Gastroesophageal sphincter (tissue), 4 donors: ENCODE measurements at regions not wholly inside any gene's neighbourhood (a gene's known extent, or its start where the extent isn't known, plus 50 kb on each side); places are given as distances from the start of the nearest gene placed in this dataset.

ENCODE experiments used
- ATAC-seq: fragments of 150-250 bp; one replicate; pipeline ENCODE4 v1.9.1; 2016; ENCODE audit warnings: mild to moderate bottlenecking, moderate library complexity
- H3K27ac ChIP-seq, 4 donors: fragments of 200-600 bp; sonication (generic) in 3 of 4; 1 replicate in 3 of 4; 2 replicates in 1 of 4; pipeline ENCODE4 v1.5.1; 2016 to 2019
- H3K27me3 ChIP-seq: fragments of 200-600 bp; sonication (generic); one replicate; pipeline ENCODE4 v1.5.1; 2019
- H3K36me3 ChIP-seq, 2 donors: fragments of 200-600 bp; sonication (generic); one replicate each; pipeline ENCODE4 v1.5.1; 2019; ENCODE audit warnings: control low read depth in 1 of 2
- H3K4me1 ChIP-seq, 3 donors: fragments of 200-600 bp; sonication (generic); 1 replicate in 2 of 3; 2 replicates in 1 of 3; pipeline ENCODE4 v1.5.1; 2016 to 2019; ENCODE audit warnings: control low read depth in 2 of 3
- H3K4me3 ChIP-seq, 2 donors: fragments of 200-600 bp; sonication (generic); one replicate each; pipeline ENCODE4 v1.5.1; 2019; ENCODE audit warnings: mild to moderate bottlenecking in 1 of 2, moderate library complexity in 1 of 2
- H3K9me3 ChIP-seq, 3 donors: fragments of 200-600 bp; sonication (generic); one replicate each; pipeline ENCODE4 v1.5.1; 2017 to 2019; ENCODE audit warnings: control low read depth in 2 of 3
- EP300 ChIP-seq: sonication (generic); formaldehyde crosslinking; IDR thresholded peaks from one replicate; pipeline ENCODE4 v1.6.1; 2017; ENCODE audit warnings: antibody characterized with exemption, mild to moderate bottlenecking
- POLR2A ChIP-seq, 2 donors: fragments of 450-650 bp; IDR thresholded peaks; one replicate each; pipeline ENCODE4 v1.6.1; 2017; ENCODE audit warnings: antibody characterized with exemption in 2 of 2, mild to moderate bottlenecking in 2 of 2, moderate library complexity in 1 of 2
- POLR2AphosphoS5 ChIP-seq: sonication (generic); formaldehyde crosslinking; IDR thresholded peaks from one replicate; pipeline ENCODE4 v1.6.1; 2017; ENCODE audit warnings: antibody characterized with exemption
- WGBS, 2 donors: methylation state at CpG; one replicate each; pipeline ENCODE4 v1.1.5; 2018; ENCODE audit warnings: low coverage in 1 of 2; 5-methylcytosine and 5-hydroxymethylcytosine counted together
- TF ChIP-seq, protein P1 (sequence below), 4 experiments: fragments of 200-600 bp in 2 of 4; fragments of 450-650 bp in 2 of 4; sonication (generic) in 1 of 4; IDR thresholded peaks; one replicate each; pipeline ENCODE4 v1.5.1; 2017 to 2019; ENCODE audit warnings: antibody characterized with exemption in 4 of 4, mild to moderate bottlenecking in 2 of 4, moderate library complexity in 2 of 4

DNA sequence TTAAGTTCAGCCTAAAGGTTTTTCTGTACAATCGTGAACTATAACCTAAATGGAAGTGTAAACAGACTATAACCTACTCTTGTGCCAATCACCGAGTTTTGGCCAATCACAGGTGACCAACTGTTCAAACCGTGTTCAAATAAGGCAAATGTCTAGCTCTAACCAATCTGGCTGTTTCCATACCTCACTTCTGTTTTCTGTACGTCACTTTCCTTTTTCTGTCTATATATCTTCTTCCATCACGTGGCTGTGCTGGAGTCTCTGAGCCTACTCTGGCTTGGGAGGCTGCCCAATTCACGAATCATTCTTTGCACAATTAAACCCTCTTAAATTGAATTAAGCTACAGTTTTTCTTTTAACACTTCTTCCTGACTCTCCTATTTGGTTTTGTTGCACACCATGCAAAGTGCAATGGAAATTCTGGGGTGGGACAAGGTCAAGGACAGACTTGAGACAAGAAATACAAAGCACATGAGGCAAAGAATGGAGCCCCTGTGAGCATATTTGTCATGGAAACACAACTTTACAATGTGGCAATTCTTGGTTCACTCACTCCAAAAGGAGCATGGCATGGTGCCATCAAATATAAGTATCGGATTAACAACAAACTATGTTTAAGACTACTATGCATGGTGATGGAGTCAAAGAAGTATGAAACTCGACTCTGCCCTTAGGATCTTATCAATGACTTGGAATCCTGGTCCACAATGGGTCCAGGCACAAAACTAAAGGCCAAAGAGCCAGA lies 115.7 kb upstream of the FAM9B start:
- Histone ChIP-seq H3K9me3 (no peaks in the 10 kb centered on the region), H3K4me3 (no peak overlapping the region), H3K27ac (peak overlapping the region in 3 of 4 donors; percentile 49 to 60 (median 55)), H3K36me3 (no peaks in the 10 kb centered on the region), H3K27me3 (no peaks in the 10 kb centered on the region), H3K4me1 (peaks cover 0 to 32% (median 6%) of the 10 kb centered on the region in 3 donors)
- ATAC-seq = no peak
- TF ChIP-seq EP300 (no peak), POLR2A (IDR thresholded peaks at IDR 0.05) (no peak), POLR2AphosphoS5 (no peak)
- TF ChIP-seq, protein P1, sequence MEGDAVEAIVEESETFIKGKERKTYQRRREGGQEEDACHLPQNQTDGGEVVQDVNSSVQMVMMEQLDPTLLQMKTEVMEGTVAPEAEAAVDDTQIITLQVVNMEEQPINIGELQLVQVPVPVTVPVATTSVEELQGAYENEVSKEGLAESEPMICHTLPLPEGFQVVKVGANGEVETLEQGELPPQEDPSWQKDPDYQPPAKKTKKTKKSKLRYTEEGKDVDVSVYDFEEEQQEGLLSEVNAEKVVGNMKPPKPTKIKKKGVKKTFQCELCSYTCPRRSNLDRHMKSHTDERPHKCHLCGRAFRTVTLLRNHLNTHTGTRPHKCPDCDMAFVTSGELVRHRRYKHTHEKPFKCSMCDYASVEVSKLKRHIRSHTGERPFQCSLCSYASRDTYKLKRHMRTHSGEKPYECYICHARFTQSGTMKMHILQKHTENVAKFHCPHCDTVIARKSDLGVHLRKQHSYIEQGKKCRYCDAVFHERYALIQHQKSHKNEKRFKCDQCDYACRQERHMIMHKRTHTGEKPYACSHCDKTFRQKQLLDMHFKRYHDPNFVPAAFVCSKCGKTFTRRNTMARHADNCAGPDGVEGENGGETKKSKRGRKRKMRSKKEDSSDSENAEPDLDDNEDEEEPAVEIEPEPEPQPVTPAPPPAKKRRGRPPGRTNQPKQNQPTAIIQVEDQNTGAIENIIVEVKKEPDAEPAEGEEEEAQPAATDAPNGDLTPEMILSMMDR (IDR thresholded peaks at IDR 0.05) = no peak
- WGBS, 2 donors = 65 to 86% methylated on average over 5 of the region's 8 CpGs

DNA sequence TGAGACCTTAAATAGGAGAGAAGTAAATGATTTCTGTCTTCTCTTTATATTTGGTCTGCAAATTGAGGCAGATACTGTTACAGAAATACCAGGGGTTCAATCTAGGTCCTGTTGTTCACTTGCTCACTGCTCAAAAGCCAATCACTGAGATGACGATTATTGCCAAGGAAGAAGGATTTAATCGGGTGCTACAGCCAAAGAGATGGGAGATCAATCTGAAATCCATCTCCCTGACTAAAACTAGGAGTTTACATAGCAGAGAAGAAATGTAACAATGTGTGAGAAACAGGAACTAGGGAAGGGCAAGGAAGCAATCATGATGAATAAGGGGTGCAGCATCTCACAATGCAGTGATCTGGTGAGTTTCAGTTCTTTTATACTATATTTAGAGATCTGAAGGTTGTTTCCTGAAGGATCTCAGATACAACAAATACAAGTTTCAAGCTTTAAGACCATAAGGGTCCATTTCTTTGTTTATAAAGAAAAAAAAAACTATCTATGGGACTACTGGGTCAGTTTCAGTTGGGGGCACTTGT lies 117.9 kb upstream of the FAM9B start:
- no peak for ATAC-seq
- H3K36me3 ChIP-seq = no peaks in the 10 kb centered on the region
- H3K27ac ChIP-seq = no peak overlapping the region
- 63% methylated on average over 2 of the region's 2 CpGs; no CpG with 5 or more reads in 1 of the 2 donors for WGBS, 2 donors
- H3K9me3 ChIP-seq = no peaks in the 10 kb centered on the region
- TF ChIP-seq POLR2A (IDR thresholded peaks at IDR 0.05) = no peak
- no peak for TF ChIP-seq EP300
- no peak for TF ChIP-seq POLR2AphosphoS5
- TF ChIP-seq, protein P1 (IDR thresholded peaks at IDR 0.05) = no peak
- H3K4me3 ChIP-seq = no peak overlapping the region
- no peaks in the 10 kb centered on the region for H3K27me3 ChIP-seq
- H3K4me1 ChIP-seq = peaks cover 0 to 32% (median 6%) of the 10 kb centered on the region in 3 donors

DNA sequence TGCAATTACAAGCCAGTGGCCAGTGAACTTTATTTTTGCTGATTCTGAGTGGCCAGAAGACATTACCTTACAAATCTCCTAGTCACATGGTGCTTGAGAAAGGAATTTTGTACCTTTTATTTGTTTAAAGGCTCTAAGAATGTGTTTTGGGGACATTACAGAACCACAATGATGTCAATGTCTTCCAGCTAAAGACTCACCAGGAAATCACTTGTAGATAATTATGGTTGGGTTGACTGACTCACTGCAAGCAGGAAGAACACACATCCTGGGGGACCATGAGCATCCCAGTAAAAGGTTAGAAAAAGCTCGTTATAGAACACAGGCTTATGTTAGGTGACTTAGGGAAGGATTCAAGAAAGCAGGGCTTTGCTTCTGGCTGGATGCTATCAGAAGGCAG lies 119.4 kb upstream of the FAM9B start:
- TF ChIP-seq, protein P1 (IDR thresholded peaks at IDR 0.05) = no peak
- no peak for TF ChIP-seq EP300
- no peak for TF ChIP-seq POLR2AphosphoS5
- no peak for TF ChIP-seq POLR2A (IDR thresholded peaks at IDR 0.05)
- 60 to 100% methylated on average over 1 of the region's 1 CpG for WGBS, 2 donors
- no peak overlapping the region for H3K4me3 ChIP-seq
- H3K36me3 ChIP-seq = no peaks in the 10 kb centered on the region
- H3K9me3 ChIP-seq = no peaks in the 10 kb centered on the region
- H3K27ac ChIP-seq = no peak overlapping the region
- peaks cover 0 to 22% (median under 1%) of the 10 kb centered on the region in 3 donors for H3K4me1 ChIP-seq
- no peak for ATAC-seq
- H3K27me3 ChIP-seq = no peaks in the 10 kb centered on the region

DNA sequence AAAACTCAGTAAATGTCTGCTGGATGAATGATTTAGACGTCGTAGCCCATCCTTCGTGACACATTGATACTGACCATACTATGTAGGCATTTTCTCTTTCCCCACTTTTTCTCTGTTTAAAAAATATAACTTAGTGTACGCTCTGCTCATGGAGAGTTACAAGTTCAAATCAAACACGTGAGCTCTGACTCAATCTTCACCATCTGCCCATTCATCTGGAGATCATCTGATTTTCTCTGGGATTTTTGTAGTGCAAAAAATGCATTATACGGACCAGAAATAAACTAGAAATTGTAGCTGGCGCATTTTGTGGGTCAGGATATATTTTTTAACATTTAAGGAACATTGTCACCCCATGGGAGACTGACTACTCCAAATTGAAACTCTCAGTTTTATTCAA lies 124.7 kb upstream of the FAM9B start:
- 80 to 90% methylated on average over 4 to 6 of the region's 7 CpGs for WGBS, 2 donors
- Histone ChIP-seq H3K4me3 (no peak overlapping the region), H3K9me3 (no peaks in the 10 kb centered on the region), H3K27ac (no peak overlapping the region), H3K36me3 (no peaks in the 10 kb centered on the region), H3K27me3 (no peaks in the 10 kb centered on the region), H3K4me1 (no peaks in the 10 kb centered on the region)
- no peak for ATAC-seq
- no peak for TF ChIP-seq POLR2A (IDR thresholded peaks at IDR 0.05)
- TF ChIP-seq, protein P1 (IDR thresholded peaks at IDR 0.05) = no peak
- no peak for TF ChIP-seq POLR2AphosphoS5
- TF ChIP-seq EP300 = no peak
